ENCODE measurements at regions not wholly inside any gene's neighbourhood (a gene's known extent, or its start where the extent isn't known, plus 50 kb on each side); places are given as distances from the start of the nearest gene placed in this dataset.

DNA sequence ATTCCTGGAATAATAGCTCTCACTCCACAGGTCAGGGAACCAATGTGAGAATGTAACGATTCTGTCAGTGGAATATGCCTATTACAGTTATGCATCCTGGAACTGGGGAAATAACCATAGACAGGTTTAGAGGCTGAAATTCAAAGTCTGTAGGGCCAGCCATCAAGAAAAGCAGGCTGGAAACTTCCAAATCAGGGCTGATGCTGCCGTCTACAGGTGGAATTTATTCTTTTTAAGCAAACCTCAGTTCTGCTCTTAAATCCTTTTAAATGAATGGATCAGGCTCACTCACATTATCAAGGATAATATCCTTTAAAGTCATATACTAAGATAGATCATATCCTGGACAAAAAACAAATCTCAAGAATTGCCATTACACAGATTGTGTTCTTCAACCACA lies 699.8 kb downstream of the NR2F2 start:
- DNase-seq (ENCODE audit: low spot score): no peak
- POLR2A ChIA-PET: interaction anchor here (0.6 kb wide), 1 partner anchor 294 kb away, joined by 3 read pairs; no protein-coding TSS in a partner anchor
- BruUV-seq (replicated peaks): no TSS peak
- H3K9me3 ChIP-seq (ENCODE audit: low read length): no peaks in the 10 kb centered on the region
- H3K4me2 ChIP-seq (ENCODE audit: low read length): no peak overlapping the region
- intact Hi-C loops (cut with micrococcal nuclease; ENCODE audit: unreplicated experiment): no loop called here
- no peaks in the 10 kb centered on the region for H3K79me2 ChIP-seq (ENCODE audit: insufficient read depth, low read depth, low read length)
- TF ChIP-seq EZH2phosphoT487 (IDR thresholded peaks at IDR 0.05; ENCODE audit: borderline replicate concordance, low read depth, low read length): no peak
- TF ChIP-seq CTCF (conservative IDR thresholded peaks at IDR 0.05; ENCODE audit: low read length): no peak
- no peak overlapping the region for H2AFZ ChIP-seq (ENCODE audit: low read length)
- no peaks in the 10 kb centered on the region for H3K36me3 ChIP-seq (ENCODE audit: insufficient read depth, low read length)
- H3K4me3 ChIP-seq (ENCODE audit: low read depth, low read length, poor library complexity, severe bottlenecking): no peak overlapping the region
- no peaks in the 10 kb centered on the region for H4K20me1 ChIP-seq (ENCODE audit: insufficient read depth, low read length)
- H3K4me1 ChIP-seq (ENCODE audit: insufficient read depth, low read length, poor library complexity, severe bottlenecking): no peaks in the 10 kb centered on the region
- H3K27ac ChIP-seq (ENCODE audit: low read depth, low read length, poor library complexity, severe bottlenecking): no peak overlapping the region
- H3K9me2 ChIP-seq (ENCODE audit: insufficient read depth, low read length): no peaks in the 10 kb centered on the region
- CTCF ChIA-PET (ENCODE audit: unreplicated experiment): no interaction called here

GRCh38 chr15:97036301-97036700 lies 705.8 kb downstream of the NR2F2 start:
- H3K27ac ChIP-seq (ENCODE audit: low read depth, low read length, poor library complexity, severe bottlenecking): no peak overlapping the region
- POLR2A ChIA-PET: no interaction called here
- intact Hi-C loops (cut with micrococcal nuclease; ENCODE audit: unreplicated experiment): no loop called here
- H3K4me2 ChIP-seq (ENCODE audit: low read length): no peak overlapping the region
- H3K9me3 ChIP-seq (ENCODE audit: low read length): no peaks in the 10 kb centered on the region
- H3K9me2 ChIP-seq (ENCODE audit: insufficient read depth, low read length): no peaks in the 10 kb centered on the region
- no peak for TF ChIP-seq CTCF (conservative IDR thresholded peaks at IDR 0.05; ENCODE audit: low read length)
- TF ChIP-seq EZH2phosphoT487 (IDR thresholded peaks at IDR 0.05; ENCODE audit: borderline replicate concordance, low read depth, low read length): no peak
- H3K36me3 ChIP-seq (ENCODE audit: insufficient read depth, low read length): no peaks in the 10 kb centered on the region
- CTCF ChIA-PET (ENCODE audit: unreplicated experiment): no interaction called here
- no peak overlapping the region for H3K4me3 ChIP-seq (ENCODE audit: low read depth, low read length, poor library complexity, severe bottlenecking)
- no peaks in the 10 kb centered on the region for H3K79me2 ChIP-seq (ENCODE audit: insufficient read depth, low read depth, low read length)
- H3K4me1 ChIP-seq (ENCODE audit: insufficient read depth, low read length, poor library complexity, severe bottlenecking): no peaks in the 10 kb centered on the region
- DNase-seq (ENCODE audit: low spot score): no peak
- no TSS peak for BruUV-seq (replicated peaks)
- H2AFZ ChIP-seq (ENCODE audit: low read length): no peak overlapping the region
- H4K20me1 ChIP-seq (ENCODE audit: insufficient read depth, low read length): no peaks in the 10 kb centered on the region

GRCh38 chr15:97037080-97037479 lies 706.6 kb downstream of the NR2F2 start:
- no peak for TF ChIP-seq CTCF (conservative IDR thresholded peaks at IDR 0.05; ENCODE audit: low read length)
- TF ChIP-seq EZH2phosphoT487 (IDR thresholded peaks at IDR 0.05; ENCODE audit: borderline replicate concordance, low read depth, low read length): no peak
- ChIA-PET POLR2A (no interaction called here), CTCF (ENCODE audit: unreplicated experiment) (no interaction called here)
- H3K9me3 ChIP-seq (ENCODE audit: low read length): no peaks in the 10 kb centered on the region
- DNase-seq (ENCODE audit: low spot score): no peak
- H3K4me2 ChIP-seq (ENCODE audit: low read length): no peak overlapping the region
- H2AFZ ChIP-seq (ENCODE audit: low read length): no peak overlapping the region
- H3K9me2 ChIP-seq (ENCODE audit: insufficient read depth, low read length): no peaks in the 10 kb centered on the region
- intact Hi-C loops (cut with micrococcal nuclease; ENCODE audit: unreplicated experiment): no loop called here
- no peaks in the 10 kb centered on the region for H4K20me1 ChIP-seq (ENCODE audit: insufficient read depth, low read length)
- no TSS peak for BruUV-seq (replicated peaks)
- H3K36me3 ChIP-seq (ENCODE audit: insufficient read depth, low read length): no peaks in the 10 kb centered on the region
- H3K27ac ChIP-seq (ENCODE audit: low read depth, low read length, poor library complexity, severe bottlenecking): no peak overlapping the region
- H3K79me2 ChIP-seq (ENCODE audit: insufficient read depth, low read depth, low read length): no peaks in the 10 kb centered on the region
- H3K4me3 ChIP-seq (ENCODE audit: low read depth, low read length, poor library complexity, severe bottlenecking): no peak overlapping the region
- no peaks in the 10 kb centered on the region for H3K4me1 ChIP-seq (ENCODE audit: insufficient read depth, low read length, poor library complexity, severe bottlenecking)
